Heart left ventricle (tissue), 13 donors: ENCODE measurements at regions not wholly inside any gene's neighbourhood (a gene's known extent, or its start where the extent isn't known, plus 50 kb on each side); places are given as distances from the start of the nearest gene placed in this dataset.

Source experiments
- CTCF ChIP-seq, 12 donors: fragments of 200-600 bp; sonication (generic) in 4 of 12; IDR thresholded peaks; one replicate each; pipeline versions ENCODE4 v1.5.0 to v1.8.0; 2018 to 2022; ENCODE audit warnings: antibody characterized with exemption in 12 of 12, mild to moderate bottlenecking in 5 of 12
- POLR2A ChIP-seq, 2 donors: fragments of 450-650 bp; IDR thresholded peaks; one replicate each; pipeline ENCODE4 v1.6.1; 2017; ENCODE audit warnings: antibody characterized with exemption in 2 of 2, mild to moderate bottlenecking in 2 of 2, moderate library complexity in 2 of 2
- donor health status: ischemic (EF 13 %, LVEDD 7.1; RV severe dilation, severe dysfunction).
- donor health status: DM: no; HTN: yes; CAD: no.
- donor health status: DM: no; HTN: no; CAD: no.
- donor health status: ischemic (EF 25% LVEDD 6.9; RV normal size, moderate dysfunction).
- donor health status: ischemic (EF 25% LVEDD 5.7; RV mildly dilated, moderate dysfunction).
- donor health status: ischemic (EF 35%, LVEDD 5.7; RV mildly dilated, moderate dysfunction).
- donor health status: nonischemic (EF 11% LVEDD 7.7; RV severe dilation, severe dysfunction).
- donor health status: DM: yes; HTN: yes; CAD: no.
- donor health status: PGD.
- donor health status: ischemic (EF 29% LVEDD 5.4; RV normal size, mild dysfunction).
- donor health status: nonischemic (EF 23%, LVEDD 6.1; RV moderate dilation, normal function).

GRCh38 chr3:99143493-99143892, 242.0 kb upstream of the DCBLD2 start:
- TF ChIP-seq CTCF (IDR thresholded peaks at IDR 0.05) (no peak), POLR2A (IDR thresholded peaks at IDR 0.05) (no peak)
